ENCODE measurements at regions not wholly inside any gene's neighbourhood (a gene's known extent, or its start where the extent isn't known, plus 50 kb on each side); places are given as distances from the start of the nearest gene placed in this dataset.
"Not testable (repeated sequence)": the region's sequence is repeated elsewhere in the genome, so short reads cannot be mapped to it uniquely, and the experiment has no call there.

- H3K4me1 Mint-ChIP-seq, result no peaks in the 10 kb centered on the region
- no peak overlapping the region for H3K27ac Mint-ChIP-seq
- no peak overlapping the region for H3K4me3 Mint-ChIP-seq
- H3K36me3 Mint-ChIP-seq, result no peaks in the 10 kb centered on the region
- ATAC-seq, result no peak
- no peaks in the 10 kb centered on the region for H3K9me3 Mint-ChIP-seq
- no peak for DNase-seq (ENCODE audit: low spot score in 2 of 2)
Measured at GRCh38 chr12:127115468-127116035, 1151.4 kb upstream of the TMEM132C start.

DNA sequence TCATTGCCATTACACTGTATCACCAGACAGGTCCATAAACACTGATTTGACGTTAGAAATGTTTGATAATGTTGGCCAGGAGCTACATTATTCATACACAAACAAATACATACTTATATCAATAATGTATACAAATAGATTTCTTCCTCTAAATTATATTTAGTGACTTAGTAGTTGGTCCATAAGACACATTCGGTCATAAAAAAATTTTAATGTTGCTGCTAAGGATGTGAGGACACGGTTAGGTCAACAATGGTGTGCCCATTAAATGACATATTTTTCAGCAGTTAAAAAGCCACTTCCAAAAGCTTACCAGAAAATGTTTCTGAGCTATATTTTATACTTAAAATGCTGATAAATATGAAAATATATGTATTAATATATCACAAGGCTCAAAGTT, 1148.7 kb upstream of the TMEM132C start:
- no peaks in the 10 kb centered on the region for H3K4me1 Mint-ChIP-seq
- no peaks in the 10 kb centered on the region for H3K36me3 Mint-ChIP-seq
- H3K4me3 Mint-ChIP-seq, result no peak overlapping the region
- ATAC-seq (no peak), DNase-seq (ENCODE audit: low spot score in 2 of 2) (no peak)
- H3K27ac Mint-ChIP-seq, result no peak overlapping the region
- no peaks in the 10 kb centered on the region for H3K9me3 Mint-ChIP-seq

GRCh38 chr12:127119600-127120140, 1147.3 kb upstream of the TMEM132C start:
- DNase-seq (ENCODE audit: low spot score in 2 of 2) (no peak), ATAC-seq (no peak)
- no peaks in the 10 kb centered on the region for H3K9me3 Mint-ChIP-seq
- H3K4me1 Mint-ChIP-seq, result no peaks in the 10 kb centered on the region
- no peaks in the 10 kb centered on the region for H3K36me3 Mint-ChIP-seq
- no peak overlapping the region for H3K4me3 Mint-ChIP-seq
- H3K27ac Mint-ChIP-seq, result no peak overlapping the region

- no peak for ATAC-seq
- H3K27ac Mint-ChIP-seq, result no peak overlapping the region
- no peaks in the 10 kb centered on the region for H3K36me3 Mint-ChIP-seq
- H3K4me1 Mint-ChIP-seq, result peaks cover 6% of the 10 kb centered on the region
- no peaks in the 10 kb centered on the region for H3K9me3 Mint-ChIP-seq
- DNase-seq (ENCODE audit: low spot score in 2 of 2), result no peak
- H3K4me3 Mint-ChIP-seq, result no peak overlapping the region
Measured at GRCh38 chr12:127120851-127121250, 1146.1 kb upstream of the TMEM132C start.

GRCh38 chr12:127121494-127122084, 1145.4 kb upstream of the TMEM132C start:
- H3K4me3 Mint-ChIP-seq, result no peak overlapping the region
- peaks cover 12% of the 10 kb centered on the region for H3K4me1 Mint-ChIP-seq
- ATAC-seq (no peak), DNase-seq (ENCODE audit: low spot score in 2 of 2) (no peak)
- no peaks in the 10 kb centered on the region for H3K36me3 Mint-ChIP-seq
- no peak overlapping the region for H3K27ac Mint-ChIP-seq
- no peaks in the 10 kb centered on the region for H3K9me3 Mint-ChIP-seq

DNA sequence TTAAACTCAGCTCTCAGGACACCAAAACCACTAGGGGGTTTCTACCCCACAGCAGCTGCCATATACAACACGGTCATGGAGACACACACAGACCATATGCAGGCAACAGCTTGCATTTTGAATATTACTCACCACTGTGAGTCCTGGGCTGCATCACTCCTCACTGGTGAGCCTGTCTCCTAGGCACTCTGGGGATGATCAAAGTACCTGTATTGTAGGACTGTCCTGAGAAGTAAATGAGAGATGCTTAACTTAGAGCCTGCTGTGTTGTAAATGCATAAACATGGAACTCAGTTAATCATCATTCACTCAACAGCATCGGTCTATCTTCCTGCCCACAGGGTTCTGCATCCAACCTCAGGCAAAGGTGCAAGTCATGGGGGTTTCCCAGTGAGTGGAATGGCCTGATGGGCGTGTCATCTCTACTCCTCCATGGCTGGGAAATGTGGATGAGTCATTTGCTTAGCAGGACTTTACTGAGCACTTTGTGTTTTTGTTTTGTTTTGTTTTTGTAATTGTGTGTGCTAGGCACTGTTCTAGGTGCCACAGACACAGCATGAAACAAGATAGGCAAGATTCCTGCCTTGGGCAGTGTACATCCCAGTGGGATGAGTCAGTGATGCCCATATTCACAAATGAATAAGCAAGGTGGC, 1141.2 kb upstream of the TMEM132C start:
- peak; percentile 94 for ATAC-seq
- Mint-ChIP-seq H3K4me3 (no peak overlapping the region), H3K27ac (no peak overlapping the region), H3K4me1 (peaks cover 12% of the 10 kb centered on the region), H3K36me3 (no peaks in the 10 kb centered on the region), H3K9me3 (no peaks in the 10 kb centered on the region)
- DNase-seq (ENCODE audit: low spot score in 2 of 2), result peak; percentile 9 to 72

DNA sequence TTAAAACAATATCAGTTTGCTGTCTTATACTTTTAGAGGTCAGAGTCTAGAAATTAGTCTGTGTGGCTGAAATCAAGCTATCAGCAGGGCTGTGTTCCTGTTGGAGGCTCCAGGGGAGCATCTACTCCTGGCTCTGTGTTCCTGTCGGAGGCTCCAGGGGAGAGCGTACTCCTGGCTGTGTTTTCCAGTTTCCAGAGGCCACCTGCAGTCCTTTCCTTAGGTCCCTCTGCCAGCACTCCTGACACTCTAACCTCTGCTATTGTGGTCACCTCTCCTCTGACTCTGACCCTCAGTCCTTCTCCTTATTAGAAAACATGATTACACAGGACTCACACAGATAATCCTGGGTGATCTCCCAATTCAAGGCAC, 1140.7 kb upstream of the TMEM132C start:
- no peak for ATAC-seq
- no peaks in the 10 kb centered on the region for H3K36me3 Mint-ChIP-seq
- peak overlapping the region; percentile 32 for H3K27ac Mint-ChIP-seq

GRCh38 chr12:127127897-127128296, 1139.1 kb upstream of the TMEM132C start:
- peak in 1 of 2 donors; percentile 40 for DNase-seq (ENCODE audit: low spot score in 2 of 2)
- Mint-ChIP-seq H3K9me3 (no peaks in the 10 kb centered on the region), H3K4me3 (no peak overlapping the region), H3K36me3 (no peaks in the 10 kb centered on the region), H3K4me1 (peaks cover 12% of the 10 kb centered on the region), H3K27ac (peak overlapping the region; percentile 79)
- no peak for ATAC-seq

More for the DNA sequence above, 1140.7 kb upstream of the TMEM132C start:
- Mint-ChIP-seq H3K9me3 (no peaks in the 10 kb centered on the region), H3K4me3 (no peak overlapping the region), H3K4me1 (peaks cover 12% of the 10 kb centered on the region)
- DNase-seq (ENCODE audit: low spot score in 2 of 2), result no peak

DNA sequence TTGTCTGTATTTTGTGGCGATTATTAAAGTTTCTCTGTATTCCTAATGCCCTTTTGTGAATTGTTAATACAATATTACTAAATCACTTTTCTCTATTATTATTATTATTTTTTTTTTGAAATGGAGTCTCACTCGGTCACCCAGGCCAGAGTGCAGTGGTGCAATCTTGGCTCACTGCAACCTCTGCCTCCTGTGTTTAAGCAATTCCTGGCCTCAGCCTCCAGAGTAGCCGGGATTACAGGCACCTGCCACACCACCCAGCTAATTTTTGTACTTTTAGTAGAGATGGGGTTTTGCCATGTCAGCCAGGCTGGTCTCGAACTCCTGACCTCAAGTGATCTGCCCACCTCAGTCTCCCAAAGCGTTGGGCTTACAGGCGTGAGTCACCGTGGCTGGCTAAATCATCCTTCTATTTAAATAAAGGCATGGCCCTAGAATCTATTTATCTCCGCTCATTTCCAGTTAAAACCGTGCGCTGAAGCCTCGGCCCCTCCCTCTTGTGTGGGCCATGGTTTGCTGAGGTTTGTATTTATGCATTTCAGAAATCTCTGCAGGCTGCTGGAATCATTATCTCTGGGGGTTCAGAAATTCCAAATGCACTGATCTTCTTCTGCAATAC, 1136.4 kb upstream of the TMEM132C start:
- DNase-seq (ENCODE audit: low spot score in 2 of 2), result no peak
- Mint-ChIP-seq H3K4me3 (no peak overlapping the region), H3K27ac (no peak overlapping the region), H3K36me3 (no peaks in the 10 kb centered on the region), H3K9me3 (peaks cover 3% of the 10 kb centered on the region), H3K4me1 (peaks cover 8% of the 10 kb centered on the region)
- ATAC-seq, result no peak

GRCh38 chr12:127133675-127134335, 1133.2 kb upstream of the TMEM132C start:
- no peak for ATAC-seq
- H3K36me3 Mint-ChIP-seq, result no peaks in the 10 kb centered on the region

GRCh38 chr12:127140864-127141484, 1126.0 kb upstream of the TMEM132C start:
- not testable (repeated sequence) for H3K9me3 Mint-ChIP-seq, H3K4me1 Mint-ChIP-seq, H3K36me3 Mint-ChIP-seq

More at GRCh38 chr12:127133675-127134335, 1133.2 kb upstream of the TMEM132C start:
- H3K27ac Mint-ChIP-seq, result no peak overlapping the region
- no peaks in the 10 kb centered on the region for H3K4me1 Mint-ChIP-seq
- H3K4me3 Mint-ChIP-seq, result no peak overlapping the region
- DNase-seq (ENCODE audit: low spot score in 2 of 2), result no peak
- peaks cover 3% of the 10 kb centered on the region for H3K9me3 Mint-ChIP-seq

DNA sequence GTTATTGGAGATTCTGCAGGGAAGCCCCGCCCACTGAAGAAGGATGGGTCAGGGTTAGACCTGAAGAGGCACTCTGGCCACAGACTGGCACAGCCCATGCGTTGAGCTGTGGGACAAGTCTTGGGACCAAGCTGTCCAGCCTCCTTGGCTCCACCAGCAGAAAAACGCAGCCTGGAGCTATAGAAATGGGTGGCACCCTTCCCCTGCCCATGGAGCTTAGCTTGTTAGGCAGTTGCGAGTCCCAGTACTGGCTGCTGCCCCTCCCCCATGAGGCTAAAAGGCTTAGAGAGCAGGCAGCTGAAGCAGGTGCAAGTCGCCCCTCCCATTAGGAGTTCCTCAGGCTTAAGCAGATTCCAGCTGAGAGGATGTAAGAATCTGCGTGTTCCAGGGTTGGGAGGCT, 1124.0 kb upstream of the TMEM132C start:
- DNase-seq (ENCODE audit: low spot score in 2 of 2), result no peak

More at GRCh38 chr12:127140864-127141484, 1126.0 kb upstream of the TMEM132C start:
- not testable (repeated sequence) for H3K27ac Mint-ChIP-seq; H3K4me3 Mint-ChIP-seq; DNase-seq (ENCODE audit: low spot score in 2 of 2); ATAC-seq

DNA sequence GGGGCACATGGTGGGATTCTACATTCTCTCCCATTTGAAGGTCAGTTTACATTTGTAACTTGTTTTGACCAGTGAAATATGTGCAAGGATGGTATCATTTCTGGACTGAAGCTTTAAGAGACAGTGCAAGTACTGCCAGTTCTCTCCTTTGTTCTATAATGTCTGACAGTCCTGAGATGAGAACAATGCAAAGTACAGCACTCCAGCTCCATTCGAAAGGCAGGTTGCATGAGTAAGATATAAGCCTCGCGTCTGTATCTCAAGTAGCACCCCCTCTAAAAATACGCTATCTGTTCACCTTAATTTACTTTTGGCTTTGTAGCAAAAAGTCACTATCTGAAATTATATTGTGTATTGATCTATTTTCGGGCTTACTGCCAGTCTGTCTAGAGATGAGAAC, 1122.2 kb upstream of the TMEM132C start:
- Mint-ChIP-seq H3K4me3 (no peak overlapping the region), H3K9me3 (peaks cover 8% of the 10 kb centered on the region), H3K27ac (no peak overlapping the region), H3K4me1 (peaks cover 7% of the 10 kb centered on the region), H3K36me3 (peaks cover 5% of the 10 kb centered on the region)
- ATAC-seq (no peak), DNase-seq (ENCODE audit: low spot score in 2 of 2) (no peak)

More for the DNA sequence above, 1124.0 kb upstream of the TMEM132C start:
- peaks cover 7% of the 10 kb centered on the region for H3K4me1 Mint-ChIP-seq
- no peak for ATAC-seq
- H3K4me3 Mint-ChIP-seq, result no peak overlapping the region
- H3K36me3 Mint-ChIP-seq, result peaks cover 5% of the 10 kb centered on the region
- H3K27ac Mint-ChIP-seq, result no peak overlapping the region
- peaks cover 8% of the 10 kb centered on the region for H3K9me3 Mint-ChIP-seq

GRCh38 chr12:127145241-127145928, 1121.6 kb upstream of the TMEM132C start:
- H3K4me1 Mint-ChIP-seq, result peaks cover 7% of the 10 kb centered on the region
- H3K27ac Mint-ChIP-seq, result peak overlapping the region; percentile 89
- DNase-seq (ENCODE audit: low spot score in 2 of 2) (no peak), ATAC-seq (no peak)
- peak overlapping the region; percentile 78 for H3K4me3 Mint-ChIP-seq
- peaks cover 5% of the 10 kb centered on the region for H3K36me3 Mint-ChIP-seq
- H3K9me3 Mint-ChIP-seq, result peaks cover 8% of the 10 kb centered on the region

Measured in stimulated activated effector memory CD8-positive, alpha-beta T cell treated with anti-CD3 and anti-CD28 coated beads, Interleukin-12 subunit alpha, Interleukin-12 subunit beta, amount 100 ng/mL, for 72 hours (primary cell).